HG03064 (cell line): ENCODE measurements at regions not wholly inside any gene's neighbourhood (a gene's known extent, or its start where the extent isn't known, plus 50 kb on each side); places are given as distances from the start of the nearest gene placed in this dataset.
"Not testable (repeated sequence)": the region's sequence is repeated elsewhere in the genome, so short reads cannot be mapped to it uniquely, and the experiment has no call there.

ENCODE experiments used
- ATAC-seq: cut with Tn5 transposase; IDR thresholded peaks from one replicate; pipeline ENCODE4 v1.9.1; 2021; ENCODE audit warnings: low read depth; ENCODE audit not compliant: unreplicated experiment

DNA sequence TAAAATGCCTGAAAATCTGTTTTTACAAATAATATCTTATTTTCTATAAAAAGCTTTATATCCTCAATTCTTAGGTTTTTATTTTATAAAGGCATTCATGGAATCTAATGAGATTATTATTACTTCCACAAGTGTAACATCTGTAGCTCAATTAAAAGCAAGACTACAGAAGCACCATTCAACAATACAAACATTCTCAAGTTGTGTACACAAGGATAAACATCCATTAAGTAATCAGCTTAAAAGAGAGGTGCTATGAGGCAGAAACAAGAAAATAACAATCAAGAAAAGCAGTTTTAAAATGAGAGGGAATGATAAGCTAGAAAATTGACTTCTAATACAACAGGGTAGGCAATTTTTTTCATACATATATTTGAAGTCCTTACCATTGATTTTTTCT, 326.1 kb downstream of the MRPL39 start:
- no peak for ATAC-seq

DNA sequence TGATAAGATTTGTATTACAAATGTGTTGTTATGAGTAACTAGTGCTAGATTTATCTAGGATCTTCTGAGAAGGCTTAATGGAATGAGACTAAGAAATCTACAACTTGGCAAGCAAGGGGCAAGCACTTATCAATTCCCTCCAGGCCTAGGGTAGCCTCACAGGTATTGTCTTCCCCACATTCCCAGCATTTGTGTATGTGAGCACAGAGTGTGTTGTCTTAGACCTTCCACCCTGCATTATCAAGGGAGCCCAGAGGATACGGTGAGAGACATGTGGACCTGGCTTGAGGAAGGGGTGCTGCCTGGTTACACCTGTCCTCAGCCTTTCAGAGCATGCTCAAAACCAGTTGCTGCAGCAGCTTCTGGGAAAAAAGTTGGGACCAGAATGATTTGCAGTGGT, 327.2 kb downstream of the MRPL39 start:
- ATAC-seq = no peak

GRCh38 chr21:25273959-25274358, 333.3 kb downstream of the MRPL39 start:
- no peak for ATAC-seq

DNA sequence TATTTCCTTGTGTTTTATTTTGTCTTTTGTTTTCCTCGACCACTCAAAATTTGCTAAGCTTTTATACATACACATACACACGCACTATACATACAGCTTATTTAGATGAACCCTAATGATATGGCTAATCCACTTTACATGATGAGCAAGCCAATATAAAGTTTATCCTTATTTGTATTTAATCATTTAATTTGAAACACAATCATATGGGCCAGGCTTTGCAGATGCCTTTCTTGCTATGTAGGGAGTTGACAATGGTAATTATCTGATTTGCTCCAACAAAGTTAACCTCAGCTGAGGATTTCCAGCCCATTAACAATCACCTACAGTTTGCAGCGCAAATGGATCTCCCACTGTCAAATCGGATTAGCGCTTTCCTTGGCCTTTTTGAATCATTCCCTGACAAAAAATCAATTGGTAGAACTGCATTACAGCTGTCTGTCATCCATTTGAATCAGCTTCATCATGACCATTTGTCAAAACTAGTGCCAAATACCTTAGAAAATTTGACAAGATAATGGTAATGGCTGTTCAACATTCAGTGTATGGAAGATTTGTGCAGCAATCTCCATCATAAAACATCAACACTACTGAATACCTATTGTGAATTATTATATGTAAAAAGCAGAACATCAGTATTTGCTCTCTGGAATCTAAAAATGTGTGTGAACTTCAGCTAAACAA, 352.6 kb downstream of the MRPL39 start:
- ATAC-seq = no peak

GRCh38 chr21:25246546-25246945, 360.7 kb downstream of the MRPL39 start:
- ATAC-seq = no peak

GRCh38 chr21:25244735-25245134, 362.5 kb downstream of the MRPL39 start:
- ATAC-seq = no peak

DNA sequence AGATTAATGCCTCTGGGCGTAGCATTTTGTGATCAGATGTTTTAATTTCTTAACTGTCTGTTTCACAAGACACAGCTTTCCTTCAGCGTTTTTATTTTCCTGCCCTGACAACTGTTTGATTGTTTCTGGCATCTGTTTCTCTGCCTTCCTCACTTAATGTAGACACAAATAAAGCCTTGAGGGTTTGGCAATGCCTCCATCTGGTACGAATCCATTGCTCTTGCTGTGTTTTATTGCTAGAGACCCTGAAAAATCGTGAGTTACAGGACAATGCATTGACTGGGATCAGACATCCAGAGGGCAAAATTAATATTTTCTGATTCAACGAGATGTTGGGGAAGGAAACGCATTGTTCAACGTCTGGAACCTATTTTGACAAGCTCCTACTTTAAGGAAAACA, 363.5 kb downstream of the MRPL39 start:
- no peak for ATAC-seq

- no peak for ATAC-seq
These were observed 366.3 kb downstream of the MRPL39 start for GRCh38 chr21:25240974-25241373.

GRCh38 chr21:25234857-25235801, 372.2 kb downstream of the MRPL39 start:
- ATAC-seq = peak; percentile 85

DNA sequence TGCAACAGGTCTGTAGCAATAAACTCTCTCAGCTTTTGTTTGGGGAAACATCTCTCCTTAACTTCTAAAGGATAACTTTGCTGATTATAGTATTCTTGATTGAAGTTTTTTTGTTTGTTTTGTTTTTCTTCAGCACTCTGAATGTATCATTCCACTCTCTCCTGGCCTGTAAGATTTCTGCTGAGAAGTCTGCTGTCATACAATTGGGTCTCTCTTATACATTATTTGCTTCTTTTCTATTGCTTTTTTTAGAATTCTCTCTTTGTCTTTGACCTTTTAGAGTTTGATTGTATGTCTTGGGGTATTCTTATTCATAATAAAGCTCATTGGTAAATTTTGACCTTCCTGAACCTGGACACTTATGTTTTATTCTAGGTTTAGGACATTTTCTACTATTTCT, 386.3 kb downstream of the MRPL39 start:
- no peak for ATAC-seq

DNA sequence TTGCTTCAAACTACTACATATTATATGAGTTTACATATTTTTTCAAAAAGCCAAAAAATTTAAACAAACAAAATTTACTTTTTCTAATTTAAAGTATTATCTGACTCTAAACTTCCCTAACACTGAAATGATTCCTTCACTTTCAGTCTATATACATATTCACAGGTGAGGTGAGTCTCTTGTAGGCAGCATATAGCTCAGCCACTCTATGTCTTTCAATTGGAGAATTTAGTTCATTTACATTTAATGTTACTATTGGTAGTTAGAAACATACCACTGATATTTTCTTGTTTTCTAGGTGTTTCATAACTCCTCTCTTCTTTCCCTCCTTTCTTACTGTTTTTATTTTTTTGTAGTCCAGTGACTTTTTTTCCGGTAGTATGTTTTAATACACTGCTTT, 387.1 kb downstream of the MRPL39 start:
- ATAC-seq = no peak

- ATAC-seq = peak; percentile 90
These were observed 391.4 kb downstream of the MRPL39 start for GRCh38 chr21:25215698-25216384.

DNA sequence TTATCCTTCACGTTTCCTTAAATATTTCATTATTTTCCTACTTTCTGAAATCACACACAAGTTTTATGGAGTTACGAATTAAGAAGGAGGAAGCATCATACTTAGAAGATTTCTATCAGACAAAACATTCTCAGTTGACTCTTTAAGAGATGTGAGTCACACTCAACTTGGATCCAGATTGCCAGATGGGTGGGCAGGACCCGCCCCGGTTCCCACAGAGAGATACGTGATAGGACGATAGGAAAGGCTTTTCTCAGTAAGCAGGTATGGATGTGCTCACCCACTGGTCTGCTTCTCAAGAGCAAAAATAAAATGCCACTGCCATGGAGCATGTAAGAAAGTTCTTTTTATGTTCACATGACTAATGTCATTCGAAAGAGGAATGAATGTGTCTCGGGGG, 392.6 kb downstream of the MRPL39 start:
- ATAC-seq = no peak

GRCh38 chr21:25199944-25200343, 407.3 kb downstream of the MRPL39 start:
- no peak for ATAC-seq

DNA sequence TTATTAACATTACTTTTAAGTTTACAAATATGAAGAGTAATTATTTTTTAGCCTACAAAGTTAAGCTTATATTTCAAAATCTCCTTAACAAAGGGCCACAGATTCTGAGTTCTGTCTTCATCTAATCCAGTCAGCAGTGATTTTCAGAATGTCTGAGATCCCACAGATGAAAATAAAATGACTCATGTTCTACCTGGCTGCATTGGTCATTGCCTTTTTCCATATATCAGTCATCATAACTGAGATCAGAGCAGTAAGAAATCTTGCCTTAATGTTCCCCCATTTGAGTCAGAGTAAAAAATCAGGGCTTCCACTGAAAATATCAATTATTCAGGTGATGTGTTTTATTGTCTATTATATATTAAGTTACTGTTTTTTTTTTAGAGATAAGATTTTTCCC, 416.1 kb downstream of the MRPL39 start:
- ATAC-seq = no peak

GRCh38 chr21:25189497-25189896, 417.8 kb downstream of the MRPL39 start:
- ATAC-seq = no peak

- ATAC-seq = peak; percentile 46
These were observed 418.6 kb downstream of the MRPL39 start for GRCh38 chr21:25188677-25189079.

GRCh38 chr21:25186273-25186672, 421.0 kb downstream of the MRPL39 start:
- peak; percentile 63 for ATAC-seq

DNA sequence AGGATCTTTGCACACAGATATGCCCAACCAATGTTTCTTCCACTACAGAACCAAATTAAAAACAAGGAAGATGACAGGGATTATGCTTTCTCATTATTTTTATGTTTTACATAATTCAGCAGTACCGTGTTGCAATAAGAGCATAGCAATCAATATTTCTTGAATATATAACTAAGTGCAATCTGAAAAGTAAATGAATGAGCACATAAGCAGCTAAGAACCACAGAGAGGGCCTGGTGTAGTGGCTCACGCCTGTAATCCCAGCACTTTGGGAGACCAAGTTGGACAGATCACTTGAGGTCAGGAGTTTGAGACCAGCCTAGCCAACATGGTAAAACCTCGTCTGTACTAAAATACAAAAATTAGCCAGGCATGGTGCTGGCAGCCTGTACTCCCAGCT, 423.7 kb downstream of the MRPL39 start:
- ATAC-seq = no peak

- ATAC-seq = not testable (repeated sequence)
These were observed 425.6 kb downstream of the MRPL39 start for GRCh38 chr21:25181690-25182089.

- ATAC-seq = no peak
These were observed 428.2 kb downstream of the MRPL39 start for GRCh38 chr21:25179116-25179515.
